NCI-H2107 treated with DMSO at 0.1 percent for 48 hours (cell line): ENCODE measurements at regions not wholly inside any gene's neighbourhood (a gene's known extent, or its start where the extent isn't known, plus 50 kb on each side); places are given as distances from the start of the nearest gene placed in this dataset.

Experiments
- DNase-seq: peaks from one replicate; lab custom pipeline; 2025; ENCODE audit not compliant: unreplicated experiment; lab: John Stamatoyannopoulos, UW

DNA sequence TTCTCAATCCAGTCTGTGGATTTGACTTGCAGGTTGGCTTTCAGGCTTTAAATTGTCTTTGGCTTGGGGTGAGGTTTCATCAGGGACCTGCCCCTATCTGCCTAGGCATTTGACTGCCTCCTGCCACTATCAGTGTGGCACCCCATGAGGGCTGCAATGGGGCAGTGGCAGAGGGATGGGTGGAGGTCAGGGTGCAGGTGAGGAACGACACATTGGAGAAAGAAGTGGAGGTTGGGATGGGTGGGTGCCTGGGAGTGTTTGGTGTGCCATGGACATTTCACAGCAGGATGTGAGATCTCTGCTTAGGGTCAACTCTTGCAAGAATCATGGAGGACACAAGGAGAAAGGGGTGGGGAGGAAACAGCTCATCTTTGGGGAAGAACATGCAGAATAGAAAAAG is 625.1 kb downstream of the PTPRU start:
- no peak for DNase-seq

DNA sequence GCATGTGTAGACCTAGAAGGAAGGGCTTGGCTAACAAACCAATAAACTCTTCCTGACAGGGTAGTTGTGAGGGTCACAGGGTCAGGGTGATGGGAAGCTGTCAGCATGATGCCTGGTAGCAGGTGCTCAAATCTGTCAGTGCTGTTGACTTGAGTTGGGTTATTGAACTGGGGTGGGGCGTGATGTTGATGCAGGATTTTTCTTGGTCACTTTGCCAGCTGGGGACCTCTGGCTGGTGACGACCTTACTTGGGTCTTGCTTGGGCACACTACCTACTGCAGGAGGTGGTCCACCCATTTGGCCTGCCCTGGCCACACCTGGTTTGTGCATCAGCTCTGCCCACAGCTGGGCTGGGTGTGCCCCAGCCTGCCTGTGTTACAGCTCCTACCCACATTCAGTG is 624.4 kb downstream of the PTPRU start:
- DNase-seq = no peak

DNA sequence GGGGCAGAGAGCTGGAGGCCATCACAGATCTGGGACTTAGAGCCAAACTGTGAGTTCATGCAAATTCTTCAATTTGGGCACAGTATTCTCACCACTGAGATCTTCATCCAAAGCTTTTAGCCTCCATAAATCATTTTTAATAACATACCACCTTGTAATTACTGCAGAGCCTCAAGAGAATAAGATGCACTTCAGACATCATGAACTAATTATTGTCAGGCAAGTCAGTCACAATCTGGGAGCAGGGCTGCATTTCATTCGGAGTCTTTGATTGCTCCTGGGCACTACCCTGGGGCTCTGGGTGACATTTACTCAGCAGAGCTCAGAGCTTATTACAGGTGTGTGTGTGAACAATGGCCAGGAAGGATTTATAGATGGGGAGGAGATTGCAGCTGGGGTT is 623.7 kb downstream of the PTPRU start:
- DNase-seq = no peak

GRCh38 chr1:29859126-29859525 is 622.8 kb downstream of the PTPRU start:
- no peak for DNase-seq

DNA sequence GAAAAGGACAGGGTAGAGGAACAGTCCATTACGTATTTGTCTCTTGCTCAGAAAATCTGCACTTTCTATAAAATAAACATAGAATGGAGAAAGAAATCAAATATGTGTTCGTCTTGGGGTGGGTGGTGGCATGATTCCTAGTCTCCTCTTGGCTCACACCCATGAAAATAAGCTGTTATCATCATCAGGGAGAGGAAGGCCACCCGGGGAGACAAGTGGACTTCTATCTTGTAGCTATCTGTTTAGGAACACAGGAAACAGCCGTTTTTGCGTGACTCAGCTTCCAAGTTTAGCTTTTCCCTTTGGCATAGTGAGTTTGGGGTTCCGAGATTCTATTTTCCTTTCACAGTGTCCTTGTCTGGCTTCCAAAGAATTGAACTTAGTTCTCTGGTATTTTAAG is 622.3 kb downstream of the PTPRU start:
- no peak for DNase-seq

DNA sequence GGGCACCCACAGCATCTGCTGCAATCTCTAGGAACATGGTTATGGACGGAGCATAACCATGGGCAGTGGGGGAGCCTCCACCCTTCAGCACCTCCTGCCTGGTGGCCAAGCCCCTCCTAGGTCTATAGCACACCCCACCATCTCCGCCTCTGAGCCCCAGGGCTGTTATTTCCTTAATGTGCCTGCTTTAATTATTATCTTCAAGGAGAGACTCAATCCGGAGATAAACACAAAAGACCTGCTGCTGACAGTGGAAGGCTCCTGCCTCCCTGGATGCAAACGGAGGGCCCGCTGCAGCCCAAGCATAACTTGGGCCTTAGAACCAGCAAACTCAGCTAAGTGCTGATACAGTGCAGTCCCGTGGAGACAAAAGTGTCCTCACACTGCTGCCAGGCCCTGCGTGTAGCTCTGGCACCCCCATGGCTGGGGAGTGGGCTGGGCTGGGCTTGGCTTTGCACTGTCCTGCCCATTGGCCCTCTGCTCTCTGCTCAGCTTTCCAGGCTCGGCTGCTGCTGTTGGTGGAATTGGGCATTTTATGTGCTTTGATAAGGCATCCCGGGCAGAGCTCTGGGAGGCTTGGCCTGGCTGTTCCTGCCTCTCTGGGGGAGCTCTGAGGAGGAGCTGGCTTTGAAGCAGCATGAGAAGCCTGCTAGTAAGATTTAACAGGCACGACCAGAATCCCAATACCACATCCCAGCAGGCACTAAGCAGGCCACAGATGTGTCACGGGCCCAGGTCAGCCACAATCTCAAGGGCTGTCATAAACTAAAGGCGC is 620.2 kb downstream of the PTPRU start:
- DNase-seq = no peak

- no peak for DNase-seq
Observed at GRCh38 chr1:29855561-29856160, 619.3 kb downstream of the PTPRU start.

DNA sequence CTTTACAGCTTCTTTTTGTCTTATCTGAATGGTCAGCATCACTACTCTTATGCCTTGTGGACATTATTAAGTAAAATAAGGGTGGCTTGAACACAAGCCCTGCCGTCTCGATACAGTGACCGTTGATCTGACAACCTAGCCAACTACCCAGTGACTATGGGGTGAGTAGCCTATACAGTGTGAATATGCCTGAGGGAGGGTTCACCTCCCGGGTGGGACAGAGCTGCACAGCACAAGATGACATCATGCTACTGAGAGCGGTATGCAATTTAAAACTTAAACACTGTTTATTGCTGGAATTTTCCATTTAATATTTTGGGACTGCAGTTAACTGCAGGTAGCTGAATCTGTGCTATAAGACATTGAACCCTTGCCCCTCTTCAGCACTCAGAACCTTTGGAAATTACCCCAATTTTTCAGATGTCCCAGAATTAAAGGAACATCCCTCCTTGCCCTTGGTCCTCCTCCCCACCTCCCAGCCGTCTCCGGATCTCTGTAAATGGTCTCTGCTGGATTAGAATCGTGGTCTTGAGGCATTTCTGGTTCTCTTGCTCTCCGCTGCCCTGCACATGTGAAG is 618.5 kb downstream of the PTPRU start:
- no peak for DNase-seq

DNA sequence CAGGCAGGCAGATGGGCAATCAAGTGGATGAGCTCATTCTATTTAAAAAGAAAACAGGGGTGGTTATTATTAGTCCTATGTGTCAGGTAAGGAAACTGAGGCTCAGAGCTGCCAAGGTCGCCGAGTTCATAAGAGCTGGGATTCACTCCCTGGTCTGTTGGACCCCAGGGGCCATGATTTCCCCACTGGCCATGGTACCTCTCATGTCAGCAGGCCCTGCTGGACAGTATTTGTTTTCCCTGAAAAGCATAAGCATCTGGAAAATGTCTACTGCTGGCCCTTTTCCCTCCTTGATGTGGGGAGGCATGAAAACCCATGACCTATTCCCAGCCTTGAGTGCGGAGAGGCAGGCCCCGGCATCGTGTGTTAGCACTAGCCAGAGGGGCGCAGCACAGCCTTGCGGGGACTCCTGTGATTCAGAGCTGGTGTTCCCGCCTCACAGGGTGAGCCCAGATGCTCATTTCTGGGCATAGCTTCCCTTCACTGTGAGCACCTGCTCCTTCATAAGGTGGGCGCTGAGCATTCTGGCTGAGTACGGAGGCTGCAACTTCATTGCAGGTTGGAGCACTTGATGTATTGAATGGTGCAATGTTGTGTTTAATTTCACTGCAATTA is 617.5 kb downstream of the PTPRU start:
- no peak for DNase-seq

- DNase-seq = no peak
Observed at GRCh38 chr1:29852248-29852647, 615.9 kb downstream of the PTPRU start.

DNA sequence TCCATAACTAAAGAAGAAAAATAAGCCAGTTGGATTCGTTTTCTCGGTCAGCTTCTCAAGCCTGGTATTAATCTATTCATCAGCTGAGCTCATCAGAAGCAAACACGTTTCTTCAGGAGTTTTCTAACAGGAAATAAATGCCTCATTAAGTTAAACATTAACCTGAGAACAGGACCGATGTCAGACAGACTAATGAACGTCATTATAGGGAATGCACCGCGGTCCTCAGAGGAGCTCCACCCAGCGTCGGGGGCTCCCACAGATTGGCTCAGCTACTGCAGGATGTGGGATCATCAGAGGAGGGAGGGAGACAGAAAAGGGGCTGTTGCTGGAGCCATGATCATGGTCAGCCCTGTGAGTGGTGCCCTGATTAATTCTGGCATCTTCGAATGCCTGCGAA is 615.4 kb downstream of the PTPRU start:
- no peak for DNase-seq

- no peak for DNase-seq
Observed at GRCh38 chr1:29849991-29850757, 613.9 kb downstream of the PTPRU start.

DNA sequence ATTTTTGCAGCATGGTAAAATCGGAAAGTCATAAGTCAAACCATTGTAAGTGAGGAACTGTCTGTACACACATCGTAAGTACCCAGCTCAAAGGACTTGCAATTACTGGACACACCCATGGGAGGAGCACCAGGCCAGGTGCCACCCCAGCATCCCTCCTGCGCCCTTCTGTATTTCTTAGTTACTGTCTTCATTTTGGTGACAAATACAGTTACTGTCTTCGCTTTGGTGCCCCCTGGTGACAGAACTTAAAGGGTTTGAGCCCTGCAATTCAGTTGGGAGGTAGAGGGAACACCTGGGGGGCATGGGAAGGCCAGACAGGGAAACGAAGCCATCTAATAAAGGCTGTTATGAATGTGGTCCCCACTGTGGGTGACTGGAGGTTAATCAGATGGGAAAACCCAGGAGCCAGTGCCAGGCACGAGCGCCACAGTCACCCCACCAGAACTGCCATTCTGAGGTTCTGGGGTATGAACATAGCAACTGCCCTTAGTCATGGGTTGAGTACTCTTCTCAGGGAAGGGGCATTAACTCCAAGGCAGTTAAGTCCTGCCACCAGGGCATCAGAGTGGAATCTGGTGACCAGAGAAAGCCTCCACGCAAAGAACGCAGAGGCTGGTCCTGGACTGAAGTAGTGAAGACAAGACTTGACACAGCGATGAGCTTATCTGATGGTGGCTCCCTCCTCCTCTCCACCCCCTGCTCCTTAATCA is 612.9 kb downstream of the PTPRU start:
- peak; percentile 48 for DNase-seq

GRCh38 chr1:29845910-29846309 is 609.6 kb downstream of the PTPRU start:
- no peak for DNase-seq

- DNase-seq = no peak
Observed at GRCh38 chr1:29842130-29842529, 605.8 kb downstream of the PTPRU start.

DNA sequence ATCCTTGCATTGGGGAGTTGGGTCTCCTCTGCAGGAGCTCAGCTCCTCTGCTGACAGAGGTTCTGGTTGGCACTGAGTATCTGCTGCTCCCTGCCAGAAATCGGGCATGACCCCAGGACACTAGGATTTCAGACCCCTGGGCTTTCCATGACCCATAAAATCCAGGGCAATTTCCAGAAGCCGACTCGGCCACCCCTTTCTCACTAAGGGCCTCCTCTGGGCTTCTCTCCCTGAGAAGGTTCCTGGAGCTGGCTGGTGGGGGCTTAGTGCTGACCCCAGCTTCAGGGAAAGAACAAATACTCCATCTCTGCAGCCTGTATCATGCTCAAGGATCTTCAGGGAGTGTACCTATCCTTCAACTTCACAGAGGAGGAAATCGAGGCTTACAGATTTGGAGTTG is 603.4 kb downstream of the PTPRU start:
- DNase-seq = no peak

- no peak for DNase-seq
Observed at GRCh38 chr1:29838738-29839320, 602.5 kb downstream of the PTPRU start.

DNA sequence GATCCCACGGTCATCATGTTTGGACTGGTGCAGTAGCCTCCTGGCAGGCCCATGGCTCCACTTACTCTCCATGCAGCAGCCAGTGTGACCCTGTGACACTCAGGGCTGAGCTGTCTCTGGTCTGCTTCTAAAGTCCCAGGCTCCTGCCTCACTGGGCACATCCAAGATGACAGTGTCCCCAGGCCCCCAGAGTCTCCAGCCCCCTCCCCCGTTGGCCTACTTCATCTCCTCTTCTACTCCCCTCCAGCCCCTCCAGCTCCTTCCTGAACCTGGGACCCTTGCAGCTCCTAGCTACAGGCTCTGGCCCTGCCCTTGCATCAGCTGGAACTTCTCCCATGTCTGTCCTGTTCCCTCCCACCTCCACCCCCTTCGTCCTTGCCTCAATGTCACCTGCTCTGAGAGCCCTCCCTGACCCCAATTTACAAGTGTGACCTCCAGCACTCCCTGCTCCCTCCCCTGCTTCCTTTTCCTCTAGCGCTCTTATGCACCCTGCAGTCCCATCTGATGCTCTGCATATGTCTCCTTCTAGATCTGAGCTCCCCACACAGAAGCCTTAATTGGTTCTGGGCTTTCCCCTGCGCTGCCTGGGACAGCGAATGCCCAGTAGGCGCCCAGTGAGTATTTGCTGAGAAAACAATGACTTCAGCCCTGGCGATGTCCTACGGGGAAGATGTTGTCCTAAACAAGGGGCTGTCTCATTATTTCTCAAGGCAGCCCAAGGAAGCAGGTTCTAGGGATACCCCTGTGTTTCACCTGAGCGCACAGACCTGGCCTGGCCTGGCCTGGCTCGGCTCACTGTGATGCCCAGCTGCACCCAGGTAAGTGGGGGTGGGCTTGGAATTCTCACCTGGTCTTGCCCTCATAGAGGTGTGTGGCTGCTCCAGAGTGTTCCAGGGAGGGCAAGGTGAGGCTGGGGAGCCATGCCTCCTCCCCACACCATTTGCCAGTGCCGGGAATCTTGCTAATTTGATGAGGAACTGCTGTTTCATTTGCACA is 600.6 kb downstream of the PTPRU start:
- DNase-seq = no peak

GRCh38 chr1:29835874-29836273 is 599.6 kb downstream of the PTPRU start:
- no peak for DNase-seq
